GM18873 (cell line): ENCODE measurements at regions not wholly inside any gene's neighbourhood (a gene's known extent, or its start where the extent isn't known, plus 50 kb on each side); places are given as distances from the start of the nearest gene placed in this dataset.

ENCODE experiments used
- ATAC-seq: cut with Tn5 transposase; IDR thresholded peaks from one replicate; pipeline ENCODE4 v1.9.1; 2021; ENCODE audit warnings: mild to moderate bottlenecking, moderate library complexity, moderate number of reproducible peaks; ENCODE audit not compliant: unreplicated experiment, low FRiP score

GRCh38 chr16:86765389-86766026, 187.2 kb downstream of the FOXL1 start:
- ATAC-seq = no peak

- no peak for ATAC-seq
These were observed 188.4 kb downstream of the FOXL1 start for GRCh38 chr16:86766700-86767099.

- ATAC-seq = no peak
These were observed 190.0 kb downstream of the FOXL1 start for GRCh38 chr16:86768228-86768791.

- no peak for ATAC-seq
These were observed 190.7 kb downstream of the FOXL1 start for GRCh38 chr16:86768999-86769398.

- no peak for ATAC-seq
These were observed 193.4 kb downstream of the FOXL1 start for GRCh38 chr16:86771506-86772460.

- no peak for ATAC-seq
These were observed 194.5 kb downstream of the FOXL1 start for GRCh38 chr16:86772671-86773353.

- no peak for ATAC-seq
These were observed 195.0 kb downstream of the FOXL1 start for GRCh38 chr16:86773354-86773715.

GRCh38 chr16:86774931-86775330, 196.6 kb downstream of the FOXL1 start:
- no peak for ATAC-seq

GRCh38 chr16:86775511-86775921, 197.2 kb downstream of the FOXL1 start:
- no peak for ATAC-seq

- no peak for ATAC-seq
These were observed 199.1 kb downstream of the FOXL1 start for GRCh38 chr16:86777381-86777946.

GRCh38 chr16:86778108-86778745, 199.9 kb downstream of the FOXL1 start:
- no peak for ATAC-seq

- no peak for ATAC-seq
These were observed 200.6 kb downstream of the FOXL1 start for GRCh38 chr16:86778978-86779377.

- ATAC-seq = no peak
These were observed 202.7 kb downstream of the FOXL1 start for GRCh38 chr16:86781046-86781445.

- ATAC-seq = no peak
These were observed 205.6 kb downstream of the FOXL1 start for GRCh38 chr16:86783636-86784626.

GRCh38 chr16:86786338-86786737, 208.0 kb downstream of the FOXL1 start:
- ATAC-seq = no peak

- no peak for ATAC-seq
These were observed 208.6 kb downstream of the FOXL1 start for GRCh38 chr16:86786994-86787393.

- no peak for ATAC-seq
These were observed 209.2 kb downstream of the FOXL1 start for GRCh38 chr16:86787538-86787937.

- no peak for ATAC-seq
These were observed 211.3 kb downstream of the FOXL1 start for GRCh38 chr16:86789621-86790051.
